H9 (cell line): ENCODE measurements at regions not wholly inside any gene's neighbourhood (a gene's known extent, or its start where the extent isn't known, plus 50 kb on each side); places are given as distances from the start of the nearest gene placed in this dataset.

Experiments
- DNase-seq: peaks from one replicate; pipeline ENCODE4 v3.0.0-alpha.2; 2017
- H2AFZ ChIP-seq: one replicate; pipeline ENCODE4 v1.6.1; 2013; ENCODE audit warnings: mild to moderate bottlenecking, low read length, control low read depth, moderate library complexity
- H2AK5ac ChIP-seq: 2 replicates; pipeline ENCODE4 v1.6.1; 2013; ENCODE audit warnings: low read length, control low read depth, mixed read lengths; ENCODE audit not compliant: insufficient read length
- H2BK120ac ChIP-seq: one replicate; pipeline ENCODE4 v1.6.1; 2013; ENCODE audit warnings: low read depth, mild to moderate bottlenecking, low read length, control low read depth, inconsistent platforms; ENCODE audit not compliant: poor library complexity, severe bottlenecking
- H2BK12ac ChIP-seq: 2 replicates; pipeline ENCODE4 v1.6.1; 2013; ENCODE audit warnings: low read length, control low read depth, mixed read lengths, low read depth; ENCODE audit not compliant: insufficient read length
- H2BK15ac ChIP-seq: 2 replicates; pipeline ENCODE4 v1.6.1; 2013; ENCODE audit warnings: low read depth, low read length, control low read depth
- H2BK20ac ChIP-seq: one replicate; pipeline ENCODE4 v1.6.1; 2013; ENCODE audit warnings: low read depth, mild to moderate bottlenecking, low read length, control low read depth, inconsistent platforms; ENCODE audit not compliant: poor library complexity, severe bottlenecking
- H2BK5ac ChIP-seq: 2 replicates; pipeline ENCODE4 v1.6.1; 2013; ENCODE audit warnings: low read length, control low read depth, mixed read lengths; ENCODE audit not compliant: insufficient read length
- H3K14ac ChIP-seq: 2 replicates; pipeline ENCODE4 v1.6.1; 2013; ENCODE audit warnings: low read length, control low read depth; ENCODE audit not compliant: insufficient read depth
- H3K18ac ChIP-seq: 2 replicates; pipeline ENCODE4 v1.6.1; 2013; ENCODE audit warnings: low read depth, mild to moderate bottlenecking, mixed read lengths, low read length, control low read depth; ENCODE audit not compliant: insufficient read length
- H3K23ac ChIP-seq: 2 replicates; pipeline ENCODE4 v1.6.1; 2013; ENCODE audit warnings: low read length, control low read depth, mixed read lengths, low read depth; ENCODE audit not compliant: insufficient read length
- H3K23me2 ChIP-seq: 2 replicates; pipeline ENCODE4 v1.6.1; 2013; ENCODE audit warnings: low read depth, mild to moderate bottlenecking, mixed read lengths, low read length, control low read depth; ENCODE audit not compliant: insufficient read length, poor library complexity, severe bottlenecking
- H3K27ac ChIP-seq: 2 replicates; pipeline ENCODE4 v1.5.1; 2013; ENCODE audit warnings: low read length, control low read depth, mixed read lengths, low read depth; ENCODE audit not compliant: insufficient read length
- H3K27me3 ChIP-seq: 2 replicates; pipeline ENCODE4 v1.6.1; 2013; ENCODE audit warnings: low read length, control low read depth, inconsistent platforms; ENCODE audit not compliant: insufficient read depth
- H3K4ac ChIP-seq: 2 replicates; pipeline ENCODE4 v1.6.1; 2013; ENCODE audit warnings: low read depth, mild to moderate bottlenecking, control low read depth, inconsistent platforms, low read length, moderate library complexity
- H3K4me1 ChIP-seq: 2 replicates; pipeline ENCODE4 v1.6.1; 2013; ENCODE audit warnings: low read length, control low read depth, inconsistent platforms; ENCODE audit not compliant: insufficient read depth
- H3K4me2 ChIP-seq: 2 replicates; pipeline ENCODE4 v1.6.1; 2013; ENCODE audit warnings: low read length, control low read depth, mixed read lengths; ENCODE audit not compliant: insufficient read length, insufficient read depth
- H3K56ac ChIP-seq: 2 replicates; pipeline ENCODE4 v1.6.1; 2013; ENCODE audit warnings: low read depth, mild to moderate bottlenecking, mixed read lengths, low read length, control low read depth; ENCODE audit not compliant: insufficient read length
- H3K79me1 ChIP-seq: 2 replicates; pipeline ENCODE4 v1.6.1; 2013; ENCODE audit warnings: low read depth, mild to moderate bottlenecking, moderate library complexity, low read length, control low read depth, inconsistent platforms; ENCODE audit not compliant: insufficient read depth, poor library complexity, severe bottlenecking
- H3K79me2 ChIP-seq: 2 replicates; pipeline ENCODE4 v1.6.1; 2013; ENCODE audit warnings: low read length, control low read depth, inconsistent platforms; ENCODE audit not compliant: insufficient read depth
- H3K9ac ChIP-seq: 2 replicates; pipeline ENCODE4 v1.6.1; 2013; ENCODE audit warnings: low read length, control low read depth, mixed read lengths; ENCODE audit not compliant: insufficient read length; ENCODE audit errors: extremely low read depth
- H3K9me3 ChIP-seq: one replicate; pipeline ENCODE4 v1.6.1; 2013; ENCODE audit warnings: low read depth, low read length, inconsistent platforms; ENCODE audit not compliant: control insufficient read depth
- H3T11ph ChIP-seq: one replicate; pipeline ENCODE4 v1.6.1; 2013; ENCODE audit warnings: mild to moderate bottlenecking, low read length, control low read depth, inconsistent platforms
- H4K20me1 ChIP-seq: one replicate; pipeline ENCODE4 v1.6.1; 2013; ENCODE audit not compliant: control insufficient read depth, insufficient read length, insufficient read depth
- H4K5ac ChIP-seq: 2 replicates; pipeline ENCODE4 v1.6.1; 2013; ENCODE audit warnings: low read depth, mild to moderate bottlenecking, mixed read lengths, low read length, control low read depth; ENCODE audit not compliant: insufficient read length
- H4K8ac ChIP-seq: replicated peaks from 2 replicates; pipeline ENCODE4 v1.6.1; 2013; ENCODE audit warnings: low read length, control low read depth, mixed read lengths, low read depth; ENCODE audit not compliant: insufficient read length
- H4K91ac ChIP-seq: 2 replicates; pipeline ENCODE4 v1.6.1; 2013; ENCODE audit warnings: low read depth, mild to moderate bottlenecking, moderate library complexity, mixed read lengths, low read length, control low read depth; ENCODE audit not compliant: insufficient read length
- H3K27ac Mint-ChIP-seq, 3 experiments: 2 replicates in 2 of 3; 3 replicates in 1 of 3; pipeline ENCODE4 v1.8.0; 2020 to 2021; ENCODE audit warnings: mixed read lengths in 3 of 3, mild to moderate bottlenecking in 1 of 3, moderate library complexity in 1 of 3
- H3K27me3 Mint-ChIP-seq: 2 replicates; pipeline ENCODE4 v1.8.0; 2021; ENCODE audit warnings: low read depth, mild to moderate bottlenecking, moderate library complexity, mixed read lengths
- H3K36me3 Mint-ChIP-seq, 3 experiments: 2 replicates in 2 of 3; 3 replicates in 1 of 3; pipeline ENCODE4 v1.8.0; 2020 to 2021; ENCODE audit warnings: low read depth in 3 of 3, mixed read lengths in 3 of 3; ENCODE audit not compliant: insufficient read depth in 1 of 3
- H3K4me1 Mint-ChIP-seq, 2 experiments: 2 replicates each; pipeline ENCODE4 v1.8.0; 2020; ENCODE audit warnings: mixed read lengths in 2 of 2
- H3K4me3 Mint-ChIP-seq, 2 experiments: 2 replicates in 1 of 2; 3 replicates in 1 of 2; pipeline ENCODE4 v1.8.0; 2020 to 2021; ENCODE audit warnings: mild to moderate bottlenecking in 2 of 2, mixed read lengths in 2 of 2, moderate library complexity in 1 of 2
- H3K9me3 Mint-ChIP-seq, 2 experiments: 2 replicates in 1 of 2; 3 replicates in 1 of 2; pipeline ENCODE4 v1.8.0; 2020; ENCODE audit warnings: mild to moderate bottlenecking in 2 of 2, mixed read lengths in 2 of 2, moderate library complexity in 1 of 2
- WGBS: extraction: QIAGEN DNeasy Blood & Tissue Kit; methylation state at CpG from one replicate; pipeline ENCODE4 v1.1.7; 2013; ENCODE audit warnings: missing lambda C conversion rate, low lambda C conversion rate, mixed read lengths; ENCODE audit not compliant: insufficient read length; ENCODE audit errors: extremely low coverage; 5-methylcytosine and 5-hydroxymethylcytosine counted together
- TF ChIP-seq, protein P1 (sequence below): fragments of 200-600 bp; sonication (generic); conservative IDR thresholded peaks from 3 replicates; pipeline ENCODE4 v1.8.0; 2021; ENCODE audit warnings: antibody characterized with exemption, mild to moderate bottlenecking

- Histone ChIP-seq H3K27me3 (no peaks in the 10 kb centered on the region), H3K4me1 (no peaks in the 10 kb centered on the region; the same call in 1 of the 2 replicates), H3K79me1 (no peaks in the 10 kb centered on the region), H2AK5ac (no peak overlapping the region), H4K91ac (no peak overlapping the region), H3K56ac (no peak overlapping the region), H3K9ac (no peak overlapping the region), H4K5ac (no peak overlapping the region), H3K23ac (no peak overlapping the region), H2AFZ (no peak overlapping the region), H3K79me2 (no peaks in the 10 kb centered on the region), H4K20me1 (no peaks in the 10 kb centered on the region), H3K9me3 (no peaks in the 10 kb centered on the region), H2BK20ac (no peak overlapping the region), H3K27ac (no peak overlapping the region), H2BK120ac (no peak overlapping the region), H2BK5ac (no peak overlapping the region), H3K18ac (no peak overlapping the region), H2BK12ac (no peak overlapping the region), H3K4ac (no peak overlapping the region), H3K23me2 (no peaks in the 10 kb centered on the region), H2BK15ac (no peak overlapping the region), H3T11ph (no peak overlapping the region), H3K14ac (no peak overlapping the region), H3K4me2 (no peak overlapping the region), H4K8ac (no peak overlapping the region)
- no peak for DNase-seq
- no peaks in the 10 kb centered on the region; a peak in 1 of 5 replicates for H3K9me3 Mint-ChIP-seq
- no peak overlapping the region for H3K27ac Mint-ChIP-seq
- no CpG with 5 or more reads among the region's 2 CpGs for WGBS
- H3K4me3 Mint-ChIP-seq, result no peak overlapping the region
- peaks cover 2% of the 10 kb centered on the region; the same call in 1 of the 2 replicates for H3K27me3 Mint-ChIP-seq
- H3K36me3 Mint-ChIP-seq, result no peaks in the 10 kb centered on the region
- TF ChIP-seq, protein P1, sequence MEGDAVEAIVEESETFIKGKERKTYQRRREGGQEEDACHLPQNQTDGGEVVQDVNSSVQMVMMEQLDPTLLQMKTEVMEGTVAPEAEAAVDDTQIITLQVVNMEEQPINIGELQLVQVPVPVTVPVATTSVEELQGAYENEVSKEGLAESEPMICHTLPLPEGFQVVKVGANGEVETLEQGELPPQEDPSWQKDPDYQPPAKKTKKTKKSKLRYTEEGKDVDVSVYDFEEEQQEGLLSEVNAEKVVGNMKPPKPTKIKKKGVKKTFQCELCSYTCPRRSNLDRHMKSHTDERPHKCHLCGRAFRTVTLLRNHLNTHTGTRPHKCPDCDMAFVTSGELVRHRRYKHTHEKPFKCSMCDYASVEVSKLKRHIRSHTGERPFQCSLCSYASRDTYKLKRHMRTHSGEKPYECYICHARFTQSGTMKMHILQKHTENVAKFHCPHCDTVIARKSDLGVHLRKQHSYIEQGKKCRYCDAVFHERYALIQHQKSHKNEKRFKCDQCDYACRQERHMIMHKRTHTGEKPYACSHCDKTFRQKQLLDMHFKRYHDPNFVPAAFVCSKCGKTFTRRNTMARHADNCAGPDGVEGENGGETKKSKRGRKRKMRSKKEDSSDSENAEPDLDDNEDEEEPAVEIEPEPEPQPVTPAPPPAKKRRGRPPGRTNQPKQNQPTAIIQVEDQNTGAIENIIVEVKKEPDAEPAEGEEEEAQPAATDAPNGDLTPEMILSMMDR, result no peak
- H3K4me1 Mint-ChIP-seq, result peaks cover 11% of the 10 kb centered on the region in 2 experiments
Measured at GRCh38 chr2:3121601-3122000, 256.0 kb downstream of the EIPR1 start.
